ENCODE measurements at regions not wholly inside any gene's neighbourhood (a gene's known extent, or its start where the extent isn't known, plus 50 kb on each side); places are given as distances from the start of the nearest gene placed in this dataset.
A peak's percentile ranks its signal among the peaks of the same experiment; 100 is the strongest.

DNA sequence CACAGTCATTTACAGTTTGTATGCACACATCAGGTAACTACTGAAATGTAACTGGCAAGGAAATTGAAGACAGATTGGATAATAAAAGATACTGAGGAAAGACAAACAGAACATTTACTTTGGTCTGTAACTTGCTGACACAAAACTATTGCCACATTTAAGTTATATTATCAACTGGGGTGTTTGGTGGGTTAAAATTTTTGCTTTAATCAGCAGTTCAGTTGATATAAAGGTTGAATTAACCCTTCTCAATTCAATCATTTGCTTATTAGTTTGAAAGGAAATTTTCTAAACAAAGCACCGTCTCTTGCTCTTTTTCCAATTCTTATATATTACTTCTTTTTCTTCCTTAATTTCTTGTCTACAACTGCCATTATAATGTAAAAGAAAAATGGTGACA, 102.4 kb downstream of the TMEM26 start:
- Histone ChIP-seq H3K36me3 (replicated peaks in 1 of 2; ENCODE audit: control insufficient read depth in 1 of 2, insufficient read depth in 2 of 2, low read length in 2 of 2) (no peaks in the 10 kb centered on the region), H3K4me2 (ENCODE audit: low read depth, low read length) (no peak overlapping the region), H4K20me1 (ENCODE audit: insufficient read depth, low read length) (no peaks in the 10 kb centered on the region), H3K79me2 (ENCODE audit: insufficient read depth, low read length) (no peaks in the 10 kb centered on the region), H3K9me3 (ENCODE audit: low read length) (no peaks in the 10 kb centered on the region), H2AFZ (ENCODE audit: low read length) (no peak overlapping the region), H3K4me1 (ENCODE audit: insufficient read depth, low read length) (no peaks in the 10 kb centered on the region), H3K4me3 (replicated peaks in 1 of 3; ENCODE audit: insufficient read depth in 1 of 3, low read depth in 2 of 3, low read length in 3 of 3) (no peak overlapping the region), H3K27ac (ENCODE audit: extremely low read length, insufficient read depth, low read length) (no peak overlapping the region), H3K9ac (ENCODE audit: insufficient read depth, low read depth, low read length) (no peak overlapping the region), H3K27me3 (ENCODE audit: control insufficient read depth in 1 of 2, insufficient read depth in 2 of 2, low read length in 2 of 2) (no peaks in the 10 kb centered on the region; a peak in 1 of 5 replicates)
- DNase-seq (ENCODE audit: low spot score) (no peak), ATAC-seq (no peak), FAIRE-seq (no peak)
- CTCF ChIA-PET (ENCODE audit: low intra/inter-chr PET ratio, low total read pairs) = no interaction called here
- intact Hi-C loops (cut with micrococcal nuclease; ENCODE audit: unreplicated experiment) = no loop called here
- no TSS peak for BruUV-seq (replicated peaks)
- WGBS (ENCODE audit: low lambda C conversion rate) = 4% methylated on average over 1 of the region's 1 CpG
- POLR2A ChIA-PET = no interaction called here
- TF ChIP-seq MAFK (conservative IDR thresholded peaks at IDR 0.05 in 1 of 2, IDR thresholded peaks at IDR 0.05 in 1 of 2; ENCODE audit: low read length in 2 of 2) (peak in 1 of 2 experiments; percentile 57; a peak in 2 of 4 replicates), MAFF (IDR thresholded peaks at IDR 0.05; ENCODE audit: low read depth, low read length) (0 out of 2 replicates have a peak, but pooled peaks have one; percentile 16)
- TF ChIP-seq, protein P1, sequence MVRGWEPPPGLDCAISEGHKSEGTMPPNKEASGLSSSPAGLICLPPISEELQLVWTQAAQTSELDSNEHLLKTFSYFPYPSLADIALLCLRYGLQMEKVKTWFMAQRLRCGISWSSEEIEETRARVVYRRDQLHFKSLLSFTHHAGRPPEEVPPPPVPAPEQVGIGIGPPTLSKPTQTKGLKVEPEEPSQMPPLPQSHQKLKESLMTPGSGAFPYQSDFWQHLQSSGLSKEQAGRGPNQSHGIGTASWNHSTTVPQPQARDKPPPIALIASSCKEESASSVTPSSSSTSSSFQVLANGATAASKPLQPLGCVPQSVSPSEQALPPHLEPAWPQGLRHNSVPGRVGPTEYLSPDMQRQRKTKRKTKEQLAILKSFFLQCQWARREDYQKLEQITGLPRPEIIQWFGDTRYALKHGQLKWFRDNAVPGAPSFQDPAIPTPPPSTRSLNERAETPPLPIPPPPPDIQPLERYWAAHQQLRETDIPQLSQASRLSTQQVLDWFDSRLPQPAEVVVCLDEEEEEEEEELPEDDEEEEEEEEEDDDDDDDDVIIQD (CRISPR knock-in tag; IDR thresholded peaks at IDR 0.05; ENCODE audit: low read depth) = no peak
- in situ Hi-C loops (cut with HindIII; ENCODE audit: extremely low pct_ligation_motif_present, low pct_unique_long_range_greater_than_20kb) = no loop called here

DNA sequence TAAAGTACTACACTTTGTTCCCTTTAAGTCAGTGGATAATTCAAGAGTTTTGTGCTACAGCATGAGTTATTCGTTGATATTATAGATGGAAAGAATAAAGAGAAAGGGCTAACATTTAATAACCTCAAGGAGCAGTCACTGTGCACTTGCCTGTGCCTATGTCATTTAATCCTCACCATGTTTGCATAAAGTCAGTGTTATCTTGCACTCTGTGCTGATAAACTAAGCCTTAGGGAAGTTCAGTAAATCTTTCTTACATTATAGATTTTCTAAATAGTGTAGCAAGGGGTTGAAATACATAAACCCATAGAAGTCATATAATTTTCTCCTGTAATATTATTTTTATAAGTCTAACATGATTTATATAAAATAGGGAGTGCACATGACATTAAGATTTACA, 103.1 kb downstream of the TMEM26 start:
- no peak for ATAC-seq
- Histone ChIP-seq H2AFZ (ENCODE audit: low read length) (no peak overlapping the region), H3K27ac (ENCODE audit: extremely low read length, insufficient read depth, low read length) (no peak overlapping the region), H3K79me2 (ENCODE audit: insufficient read depth, low read length) (no peaks in the 10 kb centered on the region), H3K36me3 (replicated peaks in 1 of 2; ENCODE audit: control insufficient read depth in 1 of 2, insufficient read depth in 2 of 2, low read length in 2 of 2) (no peaks in the 10 kb centered on the region), H4K20me1 (ENCODE audit: insufficient read depth, low read length) (no peaks in the 10 kb centered on the region), H3K4me3 (replicated peaks in 1 of 3; ENCODE audit: insufficient read depth in 1 of 3, low read depth in 2 of 3, low read length in 3 of 3) (no peak overlapping the region), H3K9ac (ENCODE audit: insufficient read depth, low read depth, low read length) (no peak overlapping the region), H3K9me3 (ENCODE audit: low read length) (no peaks in the 10 kb centered on the region), H3K4me1 (ENCODE audit: insufficient read depth, low read length) (no peaks in the 10 kb centered on the region), H3K4me2 (ENCODE audit: low read depth, low read length) (no peak overlapping the region), H3K27me3 (ENCODE audit: control insufficient read depth in 1 of 2, insufficient read depth in 2 of 2, low read length in 2 of 2) (no peaks in the 10 kb centered on the region; a peak in 1 of 5 replicates)
- in situ Hi-C loops (cut with HindIII; ENCODE audit: extremely low pct_ligation_motif_present, low pct_unique_long_range_greater_than_20kb) (no loop called here), intact Hi-C loops (cut with micrococcal nuclease; ENCODE audit: unreplicated experiment) (no loop called here)
- FAIRE-seq = no peak
- BruUV-seq (replicated peaks) = no TSS peak
- DNase-seq (ENCODE audit: low spot score) = no peak
- POLR2A ChIA-PET = no interaction called here
- 0% methylated on average over 1 of the region's 1 CpG for WGBS (ENCODE audit: low lambda C conversion rate)
- CTCF ChIA-PET (ENCODE audit: low intra/inter-chr PET ratio, low total read pairs) = no interaction called here
- TF ChIP-seq, protein P2, sequence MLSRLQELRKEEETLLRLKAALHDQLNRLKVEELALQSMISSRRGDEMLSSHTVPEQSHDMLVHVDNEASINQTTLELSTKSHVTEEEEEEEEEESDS (CRISPR knock-in tag; IDR thresholded peaks at IDR 0.05; ENCODE audit: borderline replicate concordance) = no peak
- TF ChIP-seq, protein P3, sequence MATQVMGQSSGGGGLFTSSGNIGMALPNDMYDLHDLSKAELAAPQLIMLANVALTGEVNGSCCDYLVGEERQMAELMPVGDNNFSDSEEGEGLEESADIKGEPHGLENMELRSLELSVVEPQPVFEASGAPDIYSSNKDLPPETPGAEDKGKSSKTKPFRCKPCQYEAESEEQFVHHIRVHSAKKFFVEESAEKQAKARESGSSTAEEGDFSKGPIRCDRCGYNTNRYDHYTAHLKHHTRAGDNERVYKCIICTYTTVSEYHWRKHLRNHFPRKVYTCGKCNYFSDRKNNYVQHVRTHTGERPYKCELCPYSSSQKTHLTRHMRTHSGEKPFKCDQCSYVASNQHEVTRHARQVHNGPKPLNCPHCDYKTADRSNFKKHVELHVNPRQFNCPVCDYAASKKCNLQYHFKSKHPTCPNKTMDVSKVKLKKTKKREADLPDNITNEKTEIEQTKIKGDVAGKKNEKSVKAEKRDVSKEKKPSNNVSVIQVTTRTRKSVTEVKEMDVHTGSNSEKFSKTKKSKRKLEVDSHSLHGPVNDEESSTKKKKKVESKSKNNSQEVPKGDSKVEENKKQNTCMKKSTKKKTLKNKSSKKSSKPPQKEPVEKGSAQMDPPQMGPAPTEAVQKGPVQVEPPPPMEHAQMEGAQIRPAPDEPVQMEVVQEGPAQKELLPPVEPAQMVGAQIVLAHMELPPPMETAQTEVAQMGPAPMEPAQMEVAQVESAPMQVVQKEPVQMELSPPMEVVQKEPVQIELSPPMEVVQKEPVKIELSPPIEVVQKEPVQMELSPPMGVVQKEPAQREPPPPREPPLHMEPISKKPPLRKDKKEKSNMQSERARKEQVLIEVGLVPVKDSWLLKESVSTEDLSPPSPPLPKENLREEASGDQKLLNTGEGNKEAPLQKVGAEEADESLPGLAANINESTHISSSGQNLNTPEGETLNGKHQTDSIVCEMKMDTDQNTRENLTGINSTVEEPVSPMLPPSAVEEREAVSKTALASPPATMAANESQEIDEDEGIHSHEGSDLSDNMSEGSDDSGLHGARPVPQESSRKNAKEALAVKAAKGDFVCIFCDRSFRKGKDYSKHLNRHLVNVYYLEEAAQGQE (IDR thresholded peaks at IDR 0.05; ENCODE audit: borderline replicate concordance in 1 of 2, low read depth in 1 of 2, low read length in 2 of 2) = no peak
- TF ChIP-seq KDM3A (CRISPR knock-in tag; IDR thresholded peaks at IDR 0.05; ENCODE audit: low read depth) (no peak), RBAK (CRISPR knock-in tag; IDR thresholded peaks at IDR 0.05) (no peak), ZFYVE20 (CRISPR knock-in tag; IDR thresholded peaks at IDR 0.05; ENCODE audit: borderline replicate concordance, low read depth) (no peak), ZNF556 (CRISPR knock-in tag; IDR thresholded peaks at IDR 0.05; ENCODE audit: borderline replicate concordance) (no peak)
- TF ChIP-seq, protein P4, sequence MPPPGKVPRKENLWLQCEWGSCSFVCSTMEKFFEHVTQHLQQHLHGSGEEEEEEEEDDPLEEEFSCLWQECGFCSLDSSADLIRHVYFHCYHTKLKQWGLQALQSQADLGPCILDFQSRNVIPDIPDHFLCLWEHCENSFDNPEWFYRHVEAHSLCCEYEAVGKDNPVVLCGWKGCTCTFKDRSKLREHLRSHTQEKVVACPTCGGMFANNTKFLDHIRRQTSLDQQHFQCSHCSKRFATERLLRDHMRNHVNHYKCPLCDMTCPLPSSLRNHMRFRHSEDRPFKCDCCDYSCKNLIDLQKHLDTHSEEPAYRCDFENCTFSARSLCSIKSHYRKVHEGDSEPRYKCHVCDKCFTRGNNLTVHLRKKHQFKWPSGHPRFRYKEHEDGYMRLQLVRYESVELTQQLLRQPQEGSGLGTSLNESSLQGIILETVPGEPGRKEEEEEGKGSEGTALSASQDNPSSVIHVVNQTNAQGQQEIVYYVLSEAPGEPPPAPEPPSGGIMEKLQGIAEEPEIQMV (CRISPR knock-in tag; IDR thresholded peaks at IDR 0.05; ENCODE audit: low read depth) = no peak
